ENCODE measurements at regions not wholly inside any gene's neighbourhood (a gene's known extent, or its start where the extent isn't known, plus 50 kb on each side); places are given as distances from the start of the nearest gene placed in this dataset.
"Not testable (repeated sequence)": the region's sequence is repeated elsewhere in the genome, so short reads cannot be mapped to it uniquely, and the experiment has no call there.

GRCh38 chr3:195969341-195969740, 61.0 kb upstream of the TNK2 start:
- ATAC-seq (ENCODE audit: insufficient number of reproducible peaks, low FRiP score, low read depth); H3K4me3 ChIP-seq; H3K27me3 ChIP-seq (replicated peaks; ENCODE audit: insufficient read depth); H3K9me3 ChIP-seq; H3K4me1 ChIP-seq (ENCODE audit: control insufficient read depth in 1 of 2, low read depth in 2 of 2); DNase-seq (ENCODE audit: low spot score); H3K27ac ChIP-seq: not testable (repeated sequence)
- H3K36me3 ChIP-seq = peaks cover 55% of the 10 kb centered on the region

GRCh38 chr3:195968104-195968503, 59.8 kb upstream of the TNK2 start:
- DNase-seq (ENCODE audit: low spot score); H3K4me3 ChIP-seq; H3K9me3 ChIP-seq; ATAC-seq (ENCODE audit: insufficient number of reproducible peaks, low FRiP score, low read depth); H3K27ac ChIP-seq; H3K4me1 ChIP-seq (ENCODE audit: control insufficient read depth in 1 of 2, low read depth in 2 of 2); H3K27me3 ChIP-seq (replicated peaks; ENCODE audit: insufficient read depth): not testable (repeated sequence)
- H3K36me3 ChIP-seq = peaks cover 48% of the 10 kb centered on the region

- H3K36me3 ChIP-seq = peaks cover 53% of the 10 kb centered on the region
- DNase-seq (ENCODE audit: low spot score); H3K27me3 ChIP-seq (replicated peaks; ENCODE audit: insufficient read depth); H3K27ac ChIP-seq; H3K4me3 ChIP-seq; H3K4me1 ChIP-seq (ENCODE audit: control insufficient read depth in 1 of 2, low read depth in 2 of 2); H3K9me3 ChIP-seq; ATAC-seq (ENCODE audit: insufficient number of reproducible peaks, low FRiP score, low read depth): not testable (repeated sequence)
Measured at GRCh38 chr3:195967387-195967720, 59.0 kb upstream of the TNK2 start.

- not testable (repeated sequence) for ATAC-seq (ENCODE audit: insufficient number of reproducible peaks, low FRiP score, low read depth); H3K27me3 ChIP-seq (replicated peaks; ENCODE audit: insufficient read depth); H3K27ac ChIP-seq; DNase-seq (ENCODE audit: low spot score); H3K4me1 ChIP-seq (ENCODE audit: control insufficient read depth in 1 of 2, low read depth in 2 of 2); H3K9me3 ChIP-seq; H3K4me3 ChIP-seq
- H3K36me3 ChIP-seq = peaks cover 53% of the 10 kb centered on the region
Measured at GRCh38 chr3:195966563-195967386, 58.4 kb upstream of the TNK2 start.

GRCh38 chr3:195965217-195965616, 56.9 kb upstream of the TNK2 start:
- ATAC-seq (ENCODE audit: insufficient number of reproducible peaks, low FRiP score, low read depth); H3K4me1 ChIP-seq (ENCODE audit: control insufficient read depth in 1 of 2, low read depth in 2 of 2); H3K27ac ChIP-seq; H3K4me3 ChIP-seq; DNase-seq (ENCODE audit: low spot score); H3K27me3 ChIP-seq (replicated peaks; ENCODE audit: insufficient read depth); H3K9me3 ChIP-seq: not testable (repeated sequence)
- peaks cover 38% of the 10 kb centered on the region for H3K36me3 ChIP-seq

- peaks cover 36% of the 10 kb centered on the region for H3K36me3 ChIP-seq
- not testable (repeated sequence) for H3K9me3 ChIP-seq; H3K4me3 ChIP-seq; ATAC-seq (ENCODE audit: insufficient number of reproducible peaks, low FRiP score, low read depth); DNase-seq (ENCODE audit: low spot score); H3K4me1 ChIP-seq (ENCODE audit: control insufficient read depth in 1 of 2, low read depth in 2 of 2); H3K27ac ChIP-seq; H3K27me3 ChIP-seq (replicated peaks; ENCODE audit: insufficient read depth)
Measured at GRCh38 chr3:195964318-195965107, 56.2 kb upstream of the TNK2 start.

GRCh38 chr3:195962222-195962621, 53.9 kb upstream of the TNK2 start:
- not testable (repeated sequence) for H3K4me1 ChIP-seq (ENCODE audit: control insufficient read depth in 1 of 2, low read depth in 2 of 2); H3K27me3 ChIP-seq (replicated peaks; ENCODE audit: insufficient read depth); H3K27ac ChIP-seq; DNase-seq (ENCODE audit: low spot score); H3K9me3 ChIP-seq; H3K4me3 ChIP-seq; ATAC-seq (ENCODE audit: insufficient number of reproducible peaks, low FRiP score, low read depth)
- H3K36me3 ChIP-seq = peaks cover 39% of the 10 kb centered on the region

- not testable (repeated sequence) for H3K4me3 ChIP-seq; H3K27ac ChIP-seq; H3K27me3 ChIP-seq (replicated peaks; ENCODE audit: insufficient read depth); DNase-seq (ENCODE audit: low spot score); H3K9me3 ChIP-seq; H3K4me1 ChIP-seq (ENCODE audit: control insufficient read depth in 1 of 2, low read depth in 2 of 2); ATAC-seq (ENCODE audit: insufficient number of reproducible peaks, low FRiP score, low read depth)
- peaks cover 35% of the 10 kb centered on the region for H3K36me3 ChIP-seq
Measured at GRCh38 chr3:195960971-195961775, 52.8 kb upstream of the TNK2 start.

- DNase-seq (ENCODE audit: low spot score); H3K4me1 ChIP-seq (ENCODE audit: control insufficient read depth in 1 of 2, low read depth in 2 of 2); H3K9me3 ChIP-seq; H3K27ac ChIP-seq; H3K4me3 ChIP-seq; H3K27me3 ChIP-seq (replicated peaks; ENCODE audit: insufficient read depth); ATAC-seq (ENCODE audit: insufficient number of reproducible peaks, low FRiP score, low read depth): not testable (repeated sequence)
- peaks cover 29% of the 10 kb centered on the region for H3K36me3 ChIP-seq
Measured at GRCh38 chr3:195960164-195960563, 51.8 kb upstream of the TNK2 start.

GRCh38 chr3:195959367-195960157, 51.2 kb upstream of the TNK2 start:
- ATAC-seq (ENCODE audit: insufficient number of reproducible peaks, low FRiP score, low read depth) = not testable (repeated sequence)

GRCh38 chr3:195958736-195959135, 50.4 kb upstream of the TNK2 start:
- H3K9me3 ChIP-seq; ATAC-seq (ENCODE audit: insufficient number of reproducible peaks, low FRiP score, low read depth); H3K27me3 ChIP-seq (replicated peaks; ENCODE audit: insufficient read depth); H3K4me3 ChIP-seq; DNase-seq (ENCODE audit: low spot score); H3K27ac ChIP-seq; H3K4me1 ChIP-seq (ENCODE audit: control insufficient read depth in 1 of 2, low read depth in 2 of 2): not testable (repeated sequence)
- peaks cover 21% of the 10 kb centered on the region for H3K36me3 ChIP-seq

More at GRCh38 chr3:195959367-195960157, 51.2 kb upstream of the TNK2 start:
- not testable (repeated sequence) for H3K27ac ChIP-seq; H3K27me3 ChIP-seq (replicated peaks; ENCODE audit: insufficient read depth); DNase-seq (ENCODE audit: low spot score); H3K9me3 ChIP-seq; H3K4me1 ChIP-seq (ENCODE audit: control insufficient read depth in 1 of 2, low read depth in 2 of 2); H3K4me3 ChIP-seq
- peaks cover 23% of the 10 kb centered on the region for H3K36me3 ChIP-seq
